Smooth muscle cell (in vitro differentiated cells): ENCODE measurements at regions not wholly inside any gene's neighbourhood (a gene's known extent, or its start where the extent isn't known, plus 50 kb on each side); places are given as distances from the start of the nearest gene placed in this dataset.

Experiments used
- DNase-seq: peaks from one replicate; lab custom pipeline; 2025; ENCODE audit not compliant: unreplicated experiment; lab: John Stamatoyannopoulos, UW
- H2AFZ ChIP-seq: fragments of 200-600 bp; sonication (generic); 2 replicates; pipeline ENCODE4 v1.6.0; 2016; ENCODE audit warnings: antibody characterized with exemption, low read depth, mild to moderate bottlenecking
- H3F3A ChIP-seq: fragments of 200-600 bp; sonication (generic); 2 replicates; pipeline ENCODE4 v1.6.0; 2017; ENCODE audit warnings: antibody characterized with exemption, low read depth
- H3K27ac ChIP-seq: fragments of 200-600 bp; sonication (generic); 2 replicates; pipeline ENCODE4 v1.5.1; 2016; ENCODE audit warnings: low read depth, mild to moderate bottlenecking
- H3K27me3 ChIP-seq: fragments of 200-600 bp; sonication (generic); 2 replicates; pipeline ENCODE4 v1.6.1; 2016; ENCODE audit warnings: low read depth, mild to moderate bottlenecking
- H3K36me3 ChIP-seq: fragments of 200-600 bp; sonication (generic); 2 replicates; pipeline ENCODE4 v1.5.1; 2016; ENCODE audit warnings: low read depth
- H3K4me1 ChIP-seq: fragments of 200-600 bp; sonication (generic); 2 replicates; pipeline ENCODE4 v1.5.1; 2016; ENCODE audit warnings: low read depth
- H3K4me2 ChIP-seq: fragments of 200-600 bp; sonication (generic); 2 replicates; pipeline ENCODE4 v1.6.0; 2016; ENCODE audit warnings: mild to moderate bottlenecking
- H3K4me3 ChIP-seq: fragments of 200-600 bp; sonication (generic); 2 replicates; pipeline ENCODE4 v1.5.1; 2016; ENCODE audit warnings: mild to moderate bottlenecking
- H3K79me2 ChIP-seq: fragments of 200-600 bp; sonication (generic); 2 replicates; pipeline ENCODE4 v1.6.0; 2016; ENCODE audit warnings: low read depth, mild to moderate bottlenecking
- H3K9ac ChIP-seq: fragments of 200-600 bp; sonication (generic); 2 replicates; pipeline ENCODE4 v1.6.0; 2016; ENCODE audit warnings: low read depth
- H3K9me3 ChIP-seq: fragments of 200-600 bp; sonication (generic); replicated peaks from 2 replicates; pipeline ENCODE4 v1.5.1; 2016; ENCODE audit warnings: low read depth
- H4K20me1 ChIP-seq: fragments of 200-600 bp; sonication (generic); 2 replicates; pipeline ENCODE4 v1.6.0; 2016; ENCODE audit warnings: low read depth
- CTCF ChIP-seq: fragments of 200-600 bp; sonication (generic); IDR thresholded peaks from 2 replicates; pipeline ENCODE4 v1.5.1; 2017; ENCODE audit warnings: borderline replicate concordance, mild to moderate bottlenecking, antibody characterized with exemption; ENCODE audit not compliant: insufficient read depth, poor library complexity, severe bottlenecking
- WGBS: methylation state at CpG from one replicate; pipeline ENCODE4 v1.1.7; 2016; ENCODE audit warnings: low lambda C conversion rate; 5-methylcytosine and 5-hydroxymethylcytosine counted together

GRCh38 chr18:46319783-46320182 is 215.6 kb downstream of the HAUS1 start:
- Histone ChIP-seq H3F3A (no peaks in the 10 kb centered on the region), H3K27me3 (no peaks in the 10 kb centered on the region), H3K36me3 (no peaks in the 10 kb centered on the region), H3K9me3 (no peaks in the 10 kb centered on the region), H4K20me1 (no peaks in the 10 kb centered on the region), H3K79me2 (no peaks in the 10 kb centered on the region), H3K4me3 (no peak overlapping the region), H3K4me2 (no peak overlapping the region), H3K9ac (no peak overlapping the region), H2AFZ (no peak overlapping the region), H3K4me1 (peaks cover 24% of the 10 kb centered on the region), H3K27ac (no peak overlapping the region)
- WGBS = 50% methylated on average over 1 of the region's 1 CpG
- no peak for DNase-seq
- no peak for TF ChIP-seq CTCF

GRCh38 chr18:46320297-46320696 is 216.1 kb downstream of the HAUS1 start:
- Histone ChIP-seq H3K27me3 (no peaks in the 10 kb centered on the region), H3F3A (no peaks in the 10 kb centered on the region), H3K4me1 (peaks cover 26% of the 10 kb centered on the region), H3K4me3 (no peak overlapping the region), H3K4me2 (no peak overlapping the region), H3K9me3 (no peaks in the 10 kb centered on the region), H3K79me2 (no peaks in the 10 kb centered on the region), H2AFZ (no peak overlapping the region), H4K20me1 (no peaks in the 10 kb centered on the region), H3K36me3 (no peaks in the 10 kb centered on the region), H3K27ac (no peak overlapping the region), H3K9ac (no peak overlapping the region)
- DNase-seq = no peak
- TF ChIP-seq CTCF = no peak
- 93% methylated on average over 4 of the region's 4 CpGs for WGBS

- Histone ChIP-seq H3F3A (no peaks in the 10 kb centered on the region), H3K9ac (no peak overlapping the region), H3K4me2 (no peak overlapping the region), H3K79me2 (no peaks in the 10 kb centered on the region), H2AFZ (no peak overlapping the region), H3K9me3 (no peaks in the 10 kb centered on the region), H3K4me1 (peaks cover 26% of the 10 kb centered on the region), H3K36me3 (no peaks in the 10 kb centered on the region), H3K27me3 (no peaks in the 10 kb centered on the region), H3K27ac (no peak overlapping the region), H3K4me3 (no peak overlapping the region), H4K20me1 (no peaks in the 10 kb centered on the region)
- WGBS = 94% methylated on average over 3 of the region's 3 CpGs
- TF ChIP-seq CTCF = no peak
- DNase-seq = no peak
These were observed 216.9 kb downstream of the HAUS1 start for GRCh38 chr18:46320928-46321711.

- no peaks in the 10 kb centered on the region for H4K20me1 ChIP-seq
- no peaks in the 10 kb centered on the region for H3K27me3 ChIP-seq
- H3K4me1 ChIP-seq = peaks cover 26% of the 10 kb centered on the region
- WGBS = 72% methylated on average over 5 of the region's 5 CpGs
- H3K36me3 ChIP-seq = no peaks in the 10 kb centered on the region
- H2AFZ ChIP-seq = no peak overlapping the region
- H3F3A ChIP-seq = no peaks in the 10 kb centered on the region
- no peak overlapping the region for H3K4me3 ChIP-seq
- no peak overlapping the region for H3K4me2 ChIP-seq
- no peak overlapping the region for H3K27ac ChIP-seq
- H3K9ac ChIP-seq = no peak overlapping the region
- H3K79me2 ChIP-seq = no peaks in the 10 kb centered on the region
- H3K9me3 ChIP-seq = no peaks in the 10 kb centered on the region
- TF ChIP-seq CTCF = no peak
- no peak for DNase-seq
These were observed 217.8 kb downstream of the HAUS1 start for GRCh38 chr18:46321955-46322354.
